22Rv1 (cell line): ENCODE measurements at regions not wholly inside any gene's neighbourhood (a gene's known extent, or its start where the extent isn't known, plus 50 kb on each side); places are given as distances from the start of the nearest gene placed in this dataset.
A peak's percentile ranks its signal among the peaks of the same experiment; 100 is the strongest.
"Not testable (repeated sequence)": the region's sequence is repeated elsewhere in the genome, so short reads cannot be mapped to it uniquely, and the experiment has no call there.

Experiments used
- H3K27ac ChIP-seq: fragments of 450-650 bp; 2 replicates; pipeline ENCODE4 v1.5.1; 2017
- ZFX ChIP-seq: fragments of 450-650 bp; IDR thresholded peaks from 2 replicates; pipeline ENCODE4 v1.6.1; 2017; ENCODE audit warnings: antibody characterized with exemption, borderline replicate concordance
- TF ChIP-seq, protein P1 (sequence below): fragments of 450-650 bp; IDR thresholded peaks from 2 replicates; pipeline ENCODE4 v1.5.1; 2017; ENCODE audit warnings: mild to moderate bottlenecking

DNA sequence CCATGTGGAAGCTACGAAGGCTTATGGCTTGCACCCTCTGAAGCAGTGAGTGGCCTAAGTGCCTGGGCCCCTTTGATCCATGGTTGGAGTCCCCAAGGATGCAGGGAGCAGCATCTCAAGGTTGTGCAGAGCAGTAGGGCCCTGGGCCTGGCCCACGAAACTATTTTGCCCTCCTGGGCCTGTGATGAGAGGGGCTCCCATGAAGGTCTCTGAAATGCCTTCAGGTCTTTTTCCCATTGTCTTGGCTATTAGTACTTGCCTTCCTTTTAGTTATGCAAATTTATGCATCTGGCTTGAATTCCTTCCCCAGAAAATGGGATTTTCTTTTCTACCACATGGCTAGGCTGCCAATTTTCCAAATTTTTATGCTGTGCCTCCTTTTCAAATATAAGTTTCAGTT lies 158.8 kb upstream of the MME start:
- TF ChIP-seq, protein P1, sequence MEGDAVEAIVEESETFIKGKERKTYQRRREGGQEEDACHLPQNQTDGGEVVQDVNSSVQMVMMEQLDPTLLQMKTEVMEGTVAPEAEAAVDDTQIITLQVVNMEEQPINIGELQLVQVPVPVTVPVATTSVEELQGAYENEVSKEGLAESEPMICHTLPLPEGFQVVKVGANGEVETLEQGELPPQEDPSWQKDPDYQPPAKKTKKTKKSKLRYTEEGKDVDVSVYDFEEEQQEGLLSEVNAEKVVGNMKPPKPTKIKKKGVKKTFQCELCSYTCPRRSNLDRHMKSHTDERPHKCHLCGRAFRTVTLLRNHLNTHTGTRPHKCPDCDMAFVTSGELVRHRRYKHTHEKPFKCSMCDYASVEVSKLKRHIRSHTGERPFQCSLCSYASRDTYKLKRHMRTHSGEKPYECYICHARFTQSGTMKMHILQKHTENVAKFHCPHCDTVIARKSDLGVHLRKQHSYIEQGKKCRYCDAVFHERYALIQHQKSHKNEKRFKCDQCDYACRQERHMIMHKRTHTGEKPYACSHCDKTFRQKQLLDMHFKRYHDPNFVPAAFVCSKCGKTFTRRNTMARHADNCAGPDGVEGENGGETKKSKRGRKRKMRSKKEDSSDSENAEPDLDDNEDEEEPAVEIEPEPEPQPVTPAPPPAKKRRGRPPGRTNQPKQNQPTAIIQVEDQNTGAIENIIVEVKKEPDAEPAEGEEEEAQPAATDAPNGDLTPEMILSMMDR: no peak
- no peak for TF ChIP-seq ZFX

DNA sequence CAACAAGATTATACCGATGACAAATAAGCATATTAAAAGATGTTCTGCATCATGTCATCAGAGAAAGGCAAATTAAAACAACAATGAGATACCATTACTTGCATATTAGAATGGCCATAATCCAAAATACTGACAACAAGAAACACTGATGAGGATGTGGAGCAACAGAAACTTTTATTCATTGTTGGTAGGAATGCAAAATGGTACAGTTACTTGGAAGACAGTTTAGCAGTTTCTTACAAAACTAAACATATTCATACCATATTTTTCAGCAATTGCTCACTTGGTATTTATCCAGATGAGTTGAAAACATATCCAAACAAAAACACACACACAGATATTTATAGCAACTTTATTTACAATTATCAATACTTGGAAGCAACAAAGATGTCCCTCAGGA lies 160.9 kb upstream of the MME start:
- no peak overlapping the region for H3K27ac ChIP-seq
- TF ChIP-seq, protein P1: no peak
- TF ChIP-seq ZFX: no peak

More for the DNA sequence above, 158.8 kb upstream of the MME start:
- H3K27ac ChIP-seq: no peak overlapping the region

DNA sequence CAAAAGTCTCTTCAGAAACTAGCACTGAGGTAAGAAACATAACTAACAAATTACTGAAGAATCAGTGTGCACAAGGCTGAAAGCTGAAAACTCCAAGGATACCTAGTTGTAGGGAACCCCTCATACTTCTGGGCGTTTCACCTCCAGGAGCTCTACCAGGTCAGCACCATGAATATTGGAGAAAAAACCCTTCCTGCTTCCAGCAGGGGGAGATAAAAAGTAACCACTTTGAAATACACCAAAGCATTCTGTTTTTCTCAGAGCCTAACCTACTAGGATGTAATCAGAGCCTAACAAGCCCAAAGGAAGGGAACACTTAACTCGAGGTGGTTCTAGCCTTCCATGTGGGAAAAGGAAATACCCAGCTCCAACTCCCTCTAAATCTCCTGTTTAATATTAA lies 175.8 kb upstream of the MME start:
- TF ChIP-seq ZFX: no peak
- TF ChIP-seq, protein P1: peak; percentile 57

DNA sequence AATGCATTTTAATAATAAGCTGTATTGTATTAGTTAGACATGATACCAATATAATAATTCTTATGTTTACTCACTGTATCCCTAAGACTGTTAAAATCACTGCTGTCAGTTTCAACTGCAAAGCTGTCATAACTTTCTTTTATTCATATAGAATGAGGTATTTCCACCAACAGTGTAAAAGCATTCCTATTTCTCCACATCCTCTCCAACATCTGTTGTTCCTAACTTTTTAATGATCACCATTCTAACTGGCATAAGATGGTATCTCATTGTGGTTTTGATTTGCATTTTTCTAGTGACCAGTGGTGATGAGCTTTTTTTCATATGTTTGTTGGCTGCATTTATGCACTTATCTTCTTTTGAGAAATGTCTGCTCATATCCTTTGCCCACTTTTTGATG lies 177.6 kb upstream of the MME start:
- H3K27ac ChIP-seq: not testable (repeated sequence)

More for the DNA sequence above, 175.8 kb upstream of the MME start:
- no peak overlapping the region for H3K27ac ChIP-seq

DNA sequence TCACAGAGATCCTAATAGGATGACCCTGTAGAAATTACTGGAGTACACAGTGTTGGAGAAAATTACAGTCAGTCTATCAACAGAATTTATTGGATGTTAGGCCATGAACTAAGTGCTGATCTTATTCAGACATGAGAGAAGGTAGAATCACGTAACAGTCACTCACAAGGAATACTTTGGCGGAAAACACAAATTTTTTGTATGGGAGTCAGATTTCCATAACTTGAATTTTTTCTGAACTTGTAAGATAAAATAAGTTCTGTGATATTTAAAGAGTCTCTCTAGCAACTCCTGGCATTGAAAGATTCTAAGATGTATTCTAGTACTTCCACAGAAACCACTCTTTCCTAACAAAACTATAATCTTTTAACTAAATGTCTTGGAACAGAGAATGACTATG lies 178.8 kb upstream of the MME start:
- H3K27ac ChIP-seq: no peak overlapping the region
- no peak for TF ChIP-seq ZFX
- TF ChIP-seq, protein P1: no peak

DNA sequence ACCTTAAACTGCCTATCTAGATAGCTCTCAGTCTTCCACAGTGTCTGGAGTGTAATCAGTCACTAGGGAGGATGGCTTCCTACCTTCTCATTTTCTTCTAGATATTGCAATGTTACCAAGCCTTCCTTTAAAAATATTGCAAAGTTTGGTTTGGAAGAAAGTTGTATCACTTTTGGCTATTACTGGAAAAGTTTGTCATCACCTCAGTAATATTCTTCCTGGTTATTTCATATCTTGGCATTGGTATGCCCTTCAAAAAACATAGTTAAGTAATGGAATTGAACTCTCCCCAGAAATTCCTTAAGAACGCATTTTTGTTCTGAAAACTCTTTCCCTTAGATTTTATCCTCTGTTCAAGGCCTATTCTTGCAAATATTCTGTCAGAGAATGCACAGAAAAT lies 179.3 kb upstream of the MME start:
- TF ChIP-seq, protein P1: no peak
- TF ChIP-seq ZFX: no peak
- no peak overlapping the region for H3K27ac ChIP-seq

DNA sequence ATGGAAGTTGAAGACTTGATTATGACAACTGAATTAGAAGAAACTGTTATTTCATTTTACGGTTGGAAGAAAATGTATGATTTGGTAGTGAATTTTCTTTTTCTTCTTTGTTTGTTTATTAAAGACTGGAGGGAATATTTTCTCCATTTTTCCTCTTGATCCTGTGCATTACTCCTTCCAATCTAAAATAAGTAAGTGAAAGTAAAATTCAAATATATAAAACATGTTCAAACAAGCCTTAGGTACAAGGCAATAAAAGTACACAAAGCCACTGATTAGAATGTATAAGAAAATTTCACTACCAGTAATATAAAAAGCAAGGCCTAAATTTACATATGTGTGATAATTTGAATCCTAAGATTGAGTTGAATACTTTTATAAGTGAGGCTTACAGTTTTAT lies 181.2 kb upstream of the MME start:
- H3K27ac ChIP-seq: no peak overlapping the region

DNA sequence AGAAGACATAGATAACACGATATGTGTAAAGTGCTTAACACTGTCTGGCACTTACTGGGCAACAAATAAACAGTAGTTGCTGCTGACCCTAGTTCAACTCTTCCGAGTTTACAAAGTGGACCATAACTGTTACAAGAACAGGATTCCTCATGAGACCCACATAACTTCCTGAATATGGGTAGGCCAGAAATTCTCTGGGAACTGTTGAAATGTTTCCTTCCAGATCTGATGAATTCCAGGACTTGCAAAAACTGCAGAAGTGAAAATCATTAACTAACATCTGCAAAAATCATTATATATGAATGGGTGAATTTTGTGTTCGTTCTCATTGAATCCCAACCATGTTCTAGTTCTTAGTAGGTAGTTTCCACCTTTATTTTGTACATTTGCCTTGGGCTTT lies 181.7 kb upstream of the MME start:
- TF ChIP-seq, protein P1: no peak
- TF ChIP-seq ZFX: no peak
- no peak overlapping the region for H3K27ac ChIP-seq

More for the DNA sequence above, 181.2 kb upstream of the MME start:
- TF ChIP-seq ZFX: no peak
- TF ChIP-seq, protein P1: no peak
